ENCODE measurements at regions not wholly inside any gene's neighbourhood (a gene's known extent, or its start where the extent isn't known, plus 50 kb on each side); places are given as distances from the start of the nearest gene placed in this dataset.
A peak's percentile ranks its signal among the peaks of the same experiment; 100 is the strongest.
"Not testable (repeated sequence)": the region's sequence is repeated elsewhere in the genome, so short reads cannot be mapped to it uniquely, and the experiment has no call there.

- H3K27ac ChIP-seq: no peak overlapping the region
- TF ChIP-seq POLR2AphosphoS5 (IDR thresholded peaks at IDR 0.05) (no peak), POLR2A (IDR thresholded peaks at IDR 0.05) (no peak), EP300 (IDR thresholded peaks at IDR 0.05) (no peak), CTCF (IDR thresholded peaks at IDR 0.05) (no peak)
- no peak for ATAC-seq (ENCODE audit: low FRiP score in 2 of 2)
- no peak overlapping the region for H3K4me3 ChIP-seq
- H3K27me3 ChIP-seq: no peaks in the 10 kb centered on the region
- H3K9me3 ChIP-seq: no peaks in the 10 kb centered on the region
- DNase-seq: no peak
- H3K4me1 ChIP-seq: no peaks in the 10 kb centered on the region
- no peaks in the 10 kb centered on the region for H3K36me3 ChIP-seq
Observed at GRCh38 chr15:38809621-38810020, 245.0 kb upstream of the RASGRP1 start.

GRCh38 chr15:38810686-38811085 is 246.1 kb upstream of the RASGRP1 start:
- no peak overlapping the region for H3K27ac ChIP-seq
- no peaks in the 10 kb centered on the region for H3K36me3 ChIP-seq
- 46 to 74% methylated on average over 2 of the region's 2 CpGs for WGBS, 2 donors

GRCh38 chr15:38814254-38814653 is 249.6 kb upstream of the RASGRP1 start:
- not testable (repeated sequence) for H3K9me3 ChIP-seq; ATAC-seq (ENCODE audit: low FRiP score in 2 of 2); H3K4me1 ChIP-seq; H3K36me3 ChIP-seq; H3K27me3 ChIP-seq; DNase-seq; H3K27ac ChIP-seq; H3K4me3 ChIP-seq
- 100% methylated on average over 1 of the region's 1 CpG for WGBS, 2 donors

More at GRCh38 chr15:38810686-38811085, 246.1 kb upstream of the RASGRP1 start:
- no peaks in the 10 kb centered on the region for H3K27me3 ChIP-seq
- no peaks in the 10 kb centered on the region for H3K4me1 ChIP-seq
- H3K4me3 ChIP-seq: no peak overlapping the region
- no peak for ATAC-seq (ENCODE audit: low FRiP score in 2 of 2)
- H3K9me3 ChIP-seq: no peaks in the 10 kb centered on the region
- TF ChIP-seq CTCF (IDR thresholded peaks at IDR 0.05): no peak
- TF ChIP-seq POLR2AphosphoS5 (IDR thresholded peaks at IDR 0.05): no peak
- TF ChIP-seq POLR2A (IDR thresholded peaks at IDR 0.05): no peak
- no peak for TF ChIP-seq EP300 (IDR thresholded peaks at IDR 0.05)
- no peak for DNase-seq

- ATAC-seq (ENCODE audit: low FRiP score in 2 of 2): no peak
- TF ChIP-seq POLR2A (IDR thresholded peaks at IDR 0.05) (no peak), EP300 (IDR thresholded peaks at IDR 0.05) (no peak), CTCF (IDR thresholded peaks at IDR 0.05) (no peak), POLR2AphosphoS5 (IDR thresholded peaks at IDR 0.05) (no peak)
- Histone ChIP-seq H3K4me3 (no peak overlapping the region), H3K27me3 (no peaks in the 10 kb centered on the region), H3K9me3 (no peaks in the 10 kb centered on the region), H3K4me1 (peaks cover 0 to 6% (median 4%) of the 10 kb centered on the region in 4 donors), H3K36me3 (no peaks in the 10 kb centered on the region), H3K27ac (no peak overlapping the region)
- WGBS, 2 donors: 86% methylated on average over 1 of the region's 1 CpG
- DNase-seq: no peak
Observed at GRCh38 chr15:38814891-38815290, 250.3 kb upstream of the RASGRP1 start.

GRCh38 chr15:38817427-38818156 is 253.0 kb upstream of the RASGRP1 start:
- peaks cover 0 to 6% (median 4%) of the 10 kb centered on the region in 4 donors for H3K4me1 ChIP-seq
- ATAC-seq (ENCODE audit: low FRiP score in 2 of 2) (peak; percentile 92 to 94), DNase-seq (peak; percentile 85 to 95)
- 13 to 18% methylated on average over 11 to 12 of the region's 12 CpGs for WGBS, 2 donors
- H3K27me3 ChIP-seq: no peaks in the 10 kb centered on the region
- H3K9me3 ChIP-seq: no peaks in the 10 kb centered on the region
- H3K27ac ChIP-seq: no peak overlapping the region
- H3K36me3 ChIP-seq: no peaks in the 10 kb centered on the region
- H3K4me3 ChIP-seq: no peak overlapping the region
- TF ChIP-seq POLR2A (IDR thresholded peaks at IDR 0.05) (no peak), CTCF (IDR thresholded peaks at IDR 0.05) (peak; percentile 94 to 98 (median 95))
